ENCODE measurements at regions not wholly inside any gene's neighbourhood (a gene's known extent, or its start where the extent isn't known, plus 50 kb on each side); places are given as distances from the start of the nearest gene placed in this dataset.

DNA sequence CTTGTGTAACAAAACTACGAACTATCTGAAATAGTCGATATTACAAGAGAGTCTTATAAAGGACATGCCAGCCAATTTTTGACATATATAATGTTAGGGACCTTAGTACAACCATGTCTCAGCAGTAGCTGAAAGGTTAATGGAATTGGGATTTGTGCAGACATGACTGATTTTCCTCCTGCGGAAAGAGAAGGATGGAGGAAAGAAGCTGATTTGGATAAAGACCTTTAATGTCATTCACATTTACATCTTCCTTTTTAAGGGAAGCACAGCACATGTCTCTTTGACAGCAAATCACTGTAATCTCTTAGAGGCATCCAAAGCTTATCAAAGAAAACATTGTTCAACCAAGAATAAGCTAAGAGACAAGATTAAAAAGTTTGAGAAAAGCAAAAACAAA, 1976.2 kb upstream of the IGFBP7 start:
- DNase-seq: no peak

DNA sequence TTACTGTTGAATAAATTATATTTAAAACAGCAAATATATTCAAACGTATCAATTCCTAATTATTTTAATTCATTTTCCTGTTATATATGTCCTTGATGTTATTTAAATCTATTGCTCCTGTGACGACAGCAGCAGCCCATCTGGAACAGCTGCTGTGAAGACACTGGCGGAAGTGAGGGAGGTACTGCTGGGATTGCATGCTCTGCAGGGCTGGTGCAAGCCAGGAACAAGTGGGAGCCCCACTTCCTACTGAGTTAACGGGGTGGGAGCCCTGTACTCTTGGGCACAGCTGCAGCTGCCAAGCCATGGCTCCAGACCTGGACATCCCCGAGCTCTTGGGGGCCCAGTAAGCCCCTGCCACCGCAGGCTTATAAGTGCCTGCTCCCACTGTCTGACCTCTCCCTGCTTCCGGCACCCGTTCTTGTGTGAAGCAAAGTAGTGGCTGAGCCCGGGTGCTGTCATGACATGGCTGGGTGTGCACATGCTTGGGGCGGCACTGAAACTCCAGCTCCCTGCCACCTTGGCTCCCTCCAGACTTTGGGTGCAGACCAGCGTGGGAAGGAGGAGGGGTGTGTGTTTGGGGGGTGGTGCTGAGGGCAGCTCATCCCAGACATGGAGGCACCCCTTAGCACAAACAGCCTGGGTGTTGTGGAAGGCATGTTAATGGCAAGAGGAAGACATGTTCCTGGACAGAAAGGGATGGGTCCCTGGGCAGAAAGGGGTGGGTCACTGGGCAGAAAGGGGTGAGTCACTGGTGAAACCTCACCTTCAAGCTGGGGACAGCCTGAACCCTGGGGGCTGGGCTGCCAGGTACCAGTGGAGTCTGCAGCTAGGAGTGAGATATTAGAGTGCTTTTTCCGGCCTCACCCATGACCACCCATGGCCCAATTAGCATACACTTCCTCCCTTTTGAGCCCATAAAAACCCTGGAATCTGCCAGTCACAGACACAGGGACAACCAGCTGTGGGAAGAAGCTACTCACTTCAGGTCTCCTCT, 1981.3 kb upstream of the IGFBP7 start:
- no peak for DNase-seq

DNA sequence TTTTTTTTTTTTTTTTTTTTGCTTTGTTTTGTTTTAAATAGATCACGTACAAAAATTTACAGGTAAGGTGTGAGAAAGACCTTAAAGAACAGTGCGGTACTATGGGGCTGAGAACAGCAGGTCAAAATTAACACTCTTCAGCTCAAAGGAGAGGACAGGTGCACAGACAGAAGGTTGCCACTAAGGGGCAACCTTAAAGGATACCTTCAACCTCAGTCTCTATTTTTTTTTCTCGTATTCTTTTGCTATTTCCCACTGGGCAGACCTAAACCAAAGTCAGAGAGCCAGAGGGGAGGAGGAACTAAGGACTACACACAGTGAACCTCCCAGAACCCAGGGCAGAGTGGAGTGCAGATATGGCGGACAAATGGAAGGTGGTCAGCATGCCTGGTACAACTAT, 1984.3 kb upstream of the IGFBP7 start:
- no peak for DNase-seq

DNA sequence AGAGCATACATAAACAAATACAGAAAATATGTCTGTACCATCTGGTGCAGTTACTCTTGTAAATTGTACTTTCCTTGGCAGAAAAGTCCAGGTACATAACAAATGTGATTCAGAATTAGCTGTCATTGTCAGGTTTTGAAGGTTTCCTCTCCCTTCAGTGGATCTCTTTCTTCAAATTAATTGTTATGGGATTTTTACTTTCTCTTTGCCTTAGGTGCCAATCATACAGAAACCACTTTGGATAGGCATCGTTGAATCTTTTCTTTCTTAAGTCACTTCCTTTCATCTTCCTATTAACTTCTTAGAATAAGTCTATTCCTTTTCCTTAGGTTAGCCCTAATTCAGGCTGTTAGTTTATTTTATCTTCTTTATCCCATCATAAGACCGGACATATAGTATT, 1992.1 kb upstream of the IGFBP7 start:
- DNase-seq: no peak

DNA sequence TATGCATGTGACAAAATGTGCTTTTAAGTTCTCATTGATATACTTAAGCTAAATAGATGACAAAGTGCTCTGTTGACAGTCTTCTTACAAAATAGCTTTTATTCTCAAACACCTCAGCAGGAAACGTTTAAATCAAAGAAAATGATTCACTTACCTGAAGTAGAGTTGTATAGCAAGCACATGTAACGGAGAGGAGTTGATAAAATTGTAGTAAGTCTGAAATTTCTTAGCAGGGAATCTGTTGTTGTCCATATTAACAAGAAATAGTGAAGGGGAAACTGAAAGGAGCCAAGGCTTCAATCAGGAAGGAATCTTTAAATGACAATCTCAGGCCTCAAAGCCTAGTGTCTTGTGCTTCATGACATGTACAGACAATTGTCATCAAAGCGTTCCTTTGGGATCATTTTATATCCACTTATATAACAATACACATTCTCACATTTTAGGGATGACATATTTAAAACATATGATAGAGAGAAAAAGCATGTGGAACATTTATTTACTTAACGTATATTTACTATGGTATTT, 2010.2 kb upstream of the IGFBP7 start:
- DNase-seq: no peak

DNA sequence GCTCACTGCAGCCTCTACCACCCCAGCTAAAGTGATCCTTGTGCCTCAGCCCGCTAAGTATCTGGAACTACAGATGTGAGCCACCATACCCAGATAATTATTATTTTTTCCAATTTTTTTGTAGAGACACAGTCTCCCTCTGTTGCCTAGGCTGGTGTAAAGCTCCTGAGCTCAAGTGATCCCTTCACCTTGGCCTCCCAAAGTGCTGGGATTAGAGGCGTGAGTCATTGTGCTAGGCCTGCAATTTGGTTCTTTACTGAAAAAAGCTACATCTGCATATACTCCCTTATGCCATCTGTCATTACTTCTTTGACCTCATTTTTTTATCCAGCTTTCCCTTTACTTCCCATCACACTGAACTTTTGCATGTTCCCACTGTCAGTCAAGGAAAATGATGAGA, 2012.4 kb upstream of the IGFBP7 start:
- no peak for DNase-seq

DNA sequence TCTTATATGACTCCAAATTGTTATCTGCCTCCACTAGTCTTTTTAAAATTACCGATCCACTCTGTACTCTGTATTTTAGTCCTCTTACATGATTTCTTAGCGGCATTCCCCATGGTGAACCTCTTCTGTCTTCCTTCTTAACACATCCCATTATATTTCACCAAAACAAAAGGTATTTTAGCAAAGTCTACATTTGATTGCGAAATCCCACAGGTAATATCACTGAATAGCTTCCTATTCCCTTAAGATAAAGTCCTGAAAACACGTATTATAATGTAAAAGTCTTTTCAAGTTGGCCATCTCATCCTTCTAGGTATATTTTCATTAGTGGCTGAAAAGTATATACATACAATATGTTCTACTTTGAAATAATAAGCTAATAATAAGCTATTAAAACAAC, 2016.0 kb upstream of the IGFBP7 start:
- DNase-seq: no peak

DNA sequence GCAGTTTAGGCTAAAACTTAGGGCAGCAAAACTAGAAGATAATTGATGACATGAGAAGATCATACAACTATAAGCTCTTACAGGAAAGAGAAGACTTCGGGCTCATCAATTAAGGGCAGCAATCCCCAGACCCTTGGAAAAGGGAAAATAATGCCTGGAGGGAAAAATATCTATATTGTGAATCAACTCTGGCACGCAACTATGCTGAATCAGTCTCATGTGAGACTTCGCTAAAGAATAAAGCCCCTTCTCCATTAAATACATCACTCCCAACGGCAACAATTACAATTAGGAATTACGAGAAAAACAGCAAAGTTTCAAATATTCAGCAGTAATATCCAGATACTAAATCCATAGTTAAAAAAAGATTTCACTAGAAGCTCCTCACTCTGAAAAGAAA, 2016.8 kb upstream of the IGFBP7 start:
- no peak for DNase-seq

DNA sequence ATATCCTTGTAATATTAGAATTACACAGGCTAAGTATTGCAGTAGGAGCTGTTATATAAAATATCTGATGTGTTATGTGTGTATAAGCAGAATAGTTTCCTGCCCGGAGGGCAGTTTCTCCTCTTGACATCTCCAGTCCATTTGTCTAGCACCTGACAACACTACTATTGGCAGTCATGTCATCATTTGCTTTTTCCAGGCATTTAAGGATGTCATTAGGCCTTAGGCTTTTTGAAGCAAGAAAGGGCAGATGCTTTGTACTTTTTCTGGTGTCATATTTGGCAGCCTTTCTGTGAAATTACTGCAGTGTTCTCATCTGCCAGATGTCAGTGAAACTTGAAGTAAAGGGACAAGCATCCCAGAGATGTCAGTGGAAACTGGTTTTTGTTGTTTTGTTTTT, 2017.6 kb upstream of the IGFBP7 start:
- no peak for DNase-seq

DNA sequence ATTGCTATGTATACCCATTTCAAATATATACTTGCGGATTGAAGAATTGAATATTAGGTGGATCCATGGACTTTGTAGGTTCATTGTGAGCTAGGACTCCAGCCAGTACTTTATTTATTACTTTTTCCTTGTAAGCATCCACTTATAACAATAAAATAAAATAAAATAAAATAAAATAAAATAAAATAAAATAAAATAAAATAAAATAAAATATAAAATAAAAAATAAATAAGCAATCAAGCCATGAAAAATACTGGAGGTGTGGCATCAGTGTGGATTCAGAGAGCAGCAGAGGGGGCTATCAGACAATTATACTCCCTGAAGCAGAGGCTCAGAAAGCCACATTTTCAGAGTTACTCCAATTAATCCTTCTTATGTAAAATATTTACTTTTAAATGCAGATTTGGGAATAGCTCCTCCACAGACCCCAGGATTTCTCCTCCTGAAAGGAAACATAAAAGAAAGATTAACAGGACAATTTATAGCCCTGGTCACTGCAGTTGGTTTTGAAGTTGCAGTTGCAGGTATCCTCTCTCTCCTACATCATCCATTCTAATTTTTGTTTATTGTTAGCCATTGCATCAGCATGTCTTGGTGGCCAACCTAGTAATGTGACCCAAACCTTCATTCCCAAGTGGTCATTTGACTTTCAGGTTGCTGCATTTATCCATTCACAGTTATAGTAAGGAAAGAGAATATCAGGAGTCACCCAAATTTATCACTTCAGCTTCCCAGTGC, 2025.2 kb upstream of the IGFBP7 start:
- no peak for DNase-seq

DNA sequence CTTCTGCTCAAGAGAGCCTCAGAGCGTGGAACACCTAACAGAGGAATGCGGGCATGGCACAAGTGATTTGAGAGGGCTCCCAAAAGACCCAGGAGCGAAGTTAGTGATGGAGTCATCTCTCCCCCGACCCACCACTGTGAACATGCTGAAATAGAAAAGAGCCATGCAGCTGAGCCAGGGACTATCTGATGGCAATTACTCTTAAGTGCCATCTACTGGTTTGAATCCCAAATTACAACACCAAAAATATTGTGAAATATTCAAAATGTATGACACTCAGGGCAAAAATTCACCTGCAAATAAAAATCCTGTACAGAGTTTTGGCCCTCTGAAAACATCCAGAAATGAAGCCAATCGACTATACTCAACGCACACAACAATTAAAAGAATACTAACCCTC, 2038.9 kb upstream of the ADGRL3 start:
- no peak for DNase-seq

DNA sequence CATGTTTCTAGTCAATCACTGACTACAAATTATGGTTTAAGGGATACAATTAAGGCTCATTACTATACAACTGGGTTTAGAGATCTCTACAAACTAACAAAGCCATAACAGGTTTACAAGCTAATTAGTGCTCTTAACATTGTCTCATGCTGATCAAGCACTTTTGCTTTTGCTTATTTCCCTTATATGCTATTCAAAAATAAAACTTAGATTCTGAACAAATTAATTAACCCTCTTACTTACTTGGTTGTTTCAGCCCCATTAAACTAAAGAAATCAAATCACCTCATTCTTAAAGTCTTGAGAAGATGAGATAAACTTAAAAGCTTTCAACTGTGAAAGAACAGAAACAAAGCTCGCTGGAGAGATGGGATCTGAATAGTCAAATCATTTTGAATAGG, 2024.5 kb upstream of the ADGRL3 start:
- DNase-seq: no peak

DNA sequence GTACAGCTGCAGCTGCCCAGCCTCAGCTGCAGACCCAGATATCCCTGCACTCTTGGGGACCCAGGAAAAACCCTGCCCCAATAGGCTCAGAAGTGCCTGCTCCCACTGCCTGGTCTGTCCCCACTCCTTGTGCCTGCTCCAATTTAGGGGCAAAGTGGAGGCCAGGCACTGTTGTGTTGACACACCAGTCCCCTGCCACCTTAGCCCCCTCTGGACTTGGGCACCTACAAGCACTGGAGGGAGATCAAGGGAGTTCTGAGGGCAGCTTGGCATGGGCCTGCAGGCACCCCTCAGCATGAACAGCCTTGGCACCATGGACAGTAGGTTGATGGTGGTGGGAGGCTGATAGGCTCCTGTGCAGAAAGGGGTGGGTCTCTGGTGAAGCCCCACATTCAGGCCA, 2020.8 kb upstream of the ADGRL3 start:
- DNase-seq: no peak

DNA sequence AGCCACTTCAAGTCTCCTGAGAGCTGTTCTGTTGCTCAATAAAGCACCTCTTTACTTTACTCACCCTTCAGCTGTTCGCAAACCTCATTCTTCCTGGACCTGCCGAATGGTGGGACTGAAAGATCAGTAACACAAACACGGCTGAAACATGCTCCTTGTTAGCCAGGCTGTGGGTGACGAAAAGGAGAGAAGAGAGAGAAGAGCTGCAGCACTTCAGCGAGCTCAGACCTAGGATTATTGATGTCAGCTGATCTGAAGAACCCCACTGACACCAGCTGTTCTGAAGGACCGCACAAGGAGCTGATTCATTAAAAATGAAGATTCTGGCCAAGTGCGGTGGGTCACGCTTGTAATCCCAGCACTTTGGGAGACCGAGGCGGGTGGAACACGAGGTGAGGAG, 2020.0 kb upstream of the ADGRL3 start:
- no peak for DNase-seq

DNA sequence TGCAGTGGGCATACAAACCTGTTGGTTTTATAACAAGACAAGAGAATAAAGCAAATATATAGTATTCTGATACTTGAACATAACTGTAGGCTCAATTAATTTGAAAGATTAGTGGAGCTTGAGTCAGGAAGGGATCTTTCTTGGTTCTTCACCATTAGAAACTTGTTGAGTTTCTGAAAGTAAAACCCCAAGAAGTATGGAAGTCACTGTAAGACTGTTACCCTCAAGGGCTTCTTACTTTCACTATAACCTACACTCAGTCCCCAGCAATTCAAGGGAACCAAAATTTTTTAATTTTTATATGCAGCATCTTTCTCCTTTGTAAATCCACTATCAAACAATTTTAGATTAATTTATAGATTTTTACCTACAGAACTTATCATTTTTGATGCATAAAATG, 2019.2 kb upstream of the ADGRL3 start:
- DNase-seq: no peak

DNA sequence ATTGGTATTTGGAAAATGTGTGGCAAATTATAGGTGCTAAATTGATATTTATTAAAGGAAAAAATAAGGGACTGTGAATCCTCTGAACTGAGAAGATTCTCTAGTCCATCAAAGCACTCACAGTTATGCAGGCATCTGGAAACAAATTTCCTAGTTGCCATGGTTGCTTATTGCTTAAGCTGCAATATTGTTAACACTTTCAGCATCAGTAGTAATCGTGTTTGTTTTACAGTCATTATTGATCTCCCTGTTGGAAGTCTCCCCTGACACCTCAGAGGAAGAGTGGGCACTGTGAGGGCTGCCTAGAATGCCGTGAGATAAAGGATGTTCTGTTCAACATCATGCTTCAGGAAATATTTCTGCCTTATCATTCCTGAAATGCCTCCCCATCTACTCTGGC, 2004.3 kb upstream of the ADGRL3 start:
- no peak for DNase-seq

DNA sequence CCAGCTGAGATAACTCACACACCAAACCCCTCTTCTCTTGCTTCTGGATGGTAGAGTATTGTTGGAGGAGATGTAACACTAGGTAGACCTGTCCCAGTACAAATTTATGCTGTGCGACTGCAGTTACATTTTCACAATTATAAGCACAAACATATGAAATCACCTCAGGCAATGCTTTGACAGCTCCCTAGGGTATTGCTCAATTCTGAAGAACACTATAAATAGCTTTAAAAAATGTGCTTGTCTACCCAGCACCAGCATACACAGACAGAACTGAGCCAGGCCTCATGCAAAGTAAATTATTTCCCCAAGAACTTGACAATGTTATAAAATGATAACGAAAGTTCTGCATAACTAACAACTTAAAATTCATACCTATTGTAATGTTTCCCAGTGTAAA, 1999.1 kb upstream of the ADGRL3 start:
- DNase-seq: no peak

DNA sequence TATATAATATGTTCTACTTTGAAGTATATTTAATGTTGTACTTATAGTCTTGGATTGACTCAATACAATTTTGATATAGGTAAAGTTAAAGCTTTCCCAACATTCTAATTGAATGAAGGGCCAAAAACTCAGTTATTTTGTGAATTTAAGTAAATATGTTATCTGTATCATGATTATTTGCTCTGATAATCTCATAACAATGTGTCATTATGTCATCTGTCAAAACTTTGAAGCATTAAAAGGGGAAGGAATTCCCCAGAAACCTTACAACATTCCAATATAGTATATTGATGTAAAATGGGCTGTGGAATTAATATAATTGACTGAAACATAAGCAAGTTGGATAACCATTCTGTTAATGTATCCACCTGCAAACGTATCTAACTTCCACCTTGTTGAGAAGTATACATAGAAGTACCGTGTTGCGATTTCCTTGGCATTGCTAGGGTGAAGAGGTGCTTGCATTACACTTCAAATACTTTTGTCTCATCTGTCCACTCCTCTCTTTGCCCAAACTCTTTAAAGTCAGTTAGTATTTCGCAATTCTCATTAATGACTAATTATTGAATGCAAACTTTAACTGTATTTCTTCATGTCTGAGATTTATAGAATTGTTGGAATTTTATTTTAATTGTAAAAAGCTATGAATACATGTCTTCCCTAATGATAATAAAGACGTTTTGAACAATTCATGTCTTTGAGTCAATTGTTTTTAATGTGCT, 1982.1 kb upstream of the ADGRL3 start:
- no peak for DNase-seq

DNA sequence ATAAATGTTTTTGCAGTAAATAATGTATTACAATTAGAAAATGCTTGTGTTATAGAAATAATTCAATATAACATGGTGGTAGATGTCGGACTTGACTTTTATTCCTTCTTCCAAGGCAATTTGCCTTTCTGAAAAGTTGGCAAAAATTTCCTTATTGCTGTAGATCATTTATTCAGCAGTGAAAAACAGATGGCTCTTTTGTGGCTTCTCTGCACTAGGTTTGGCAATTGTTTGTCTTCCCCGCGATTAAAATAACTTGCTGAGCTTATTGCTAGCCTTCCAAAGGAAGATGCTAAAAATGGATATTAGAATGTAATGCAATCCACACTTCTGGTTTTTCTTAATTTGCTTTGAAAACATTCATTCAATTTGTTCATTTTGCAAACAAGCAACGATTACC, 1977.9 kb upstream of the ADGRL3 start:
- DNase-seq: no peak

DNA sequence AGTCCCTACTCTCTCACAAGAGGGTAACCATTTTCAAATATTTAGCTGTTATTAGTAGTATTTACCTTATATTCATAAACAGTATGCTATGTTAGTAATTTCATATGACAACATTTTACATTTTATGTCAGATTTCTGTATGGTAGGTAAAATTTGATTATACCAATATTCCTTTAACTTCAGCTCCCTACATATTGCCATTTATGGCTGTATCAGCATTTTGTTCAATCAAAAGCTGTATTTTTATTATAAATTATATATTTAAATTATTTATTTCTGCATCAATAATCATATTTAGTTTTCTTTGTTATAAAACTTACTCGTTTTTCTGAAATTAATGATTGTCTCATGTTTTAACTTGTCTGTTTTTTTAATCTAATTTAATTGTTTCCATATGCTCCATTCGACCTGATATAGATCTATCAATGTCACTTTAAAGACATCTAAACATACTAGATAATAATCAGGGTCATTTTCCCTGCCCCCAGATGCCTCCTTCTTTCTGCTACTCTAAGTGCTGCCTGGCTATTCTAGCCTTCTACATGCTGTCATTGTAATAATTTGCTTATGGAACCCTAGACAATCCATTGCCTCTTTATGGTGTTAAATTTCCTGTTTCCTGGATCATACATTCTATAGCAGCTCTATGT, 1976.7 kb upstream of the ADGRL3 start:
- DNase-seq: no peak

DNA sequence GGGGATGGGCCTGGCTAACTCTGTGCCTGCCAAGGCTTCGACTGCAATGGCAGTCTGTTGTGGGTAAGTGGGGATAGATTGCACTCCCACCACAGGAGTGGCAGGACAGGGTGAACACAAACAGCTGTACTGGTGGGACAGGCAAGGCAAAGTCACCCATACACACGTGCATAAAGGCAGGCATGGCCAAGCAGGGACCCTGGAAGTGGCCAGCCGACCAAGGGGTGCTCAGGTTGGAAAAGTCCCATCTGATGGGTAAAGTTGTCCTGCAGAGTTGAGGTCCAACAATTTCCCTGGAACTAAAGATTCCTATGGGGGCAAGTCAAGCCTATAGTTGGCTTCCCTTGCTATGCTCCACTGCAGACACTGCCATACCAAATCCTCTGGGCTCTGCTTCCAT, 1961.9 kb upstream of the ADGRL3 start:
- no peak for DNase-seq

DNA sequence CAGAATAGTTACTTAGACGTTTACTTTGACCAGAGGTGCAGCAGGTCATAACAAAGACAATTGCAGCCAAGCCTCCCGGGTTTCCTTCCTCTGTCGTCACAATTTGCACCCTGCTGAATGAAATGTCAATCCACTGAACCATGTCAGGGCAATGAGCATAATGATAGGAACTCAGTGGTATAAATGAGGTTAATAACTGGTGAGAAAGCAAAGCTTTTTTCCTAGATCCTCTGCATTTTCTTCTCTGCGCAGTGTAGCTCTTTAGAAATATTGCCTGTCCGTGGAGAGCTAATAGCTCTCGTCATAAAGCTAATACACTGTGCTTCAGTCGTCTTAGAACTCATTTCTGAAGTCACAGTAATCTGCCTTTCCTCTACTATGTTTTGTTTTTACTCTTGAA, 1960.1 kb upstream of the ADGRL3 start:
- DNase-seq: no peak

DNA sequence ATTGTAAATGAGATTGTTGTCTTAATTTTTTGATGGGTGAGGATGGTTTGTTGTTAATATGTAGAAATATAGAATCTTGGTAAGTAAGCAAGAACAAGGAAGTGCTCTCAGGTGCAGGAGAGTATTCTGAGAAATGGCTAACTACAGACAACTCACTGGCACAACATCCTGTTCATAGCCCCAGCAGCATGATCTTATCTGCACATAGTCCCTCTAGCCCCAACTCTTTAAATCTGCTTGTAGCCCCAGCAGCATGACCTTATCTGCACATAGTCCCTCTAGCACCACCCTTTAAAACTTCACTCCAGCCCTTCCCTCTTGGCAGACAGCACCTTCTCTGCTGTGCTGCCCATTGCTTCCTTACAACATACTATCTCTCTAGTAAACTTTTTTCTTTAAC, 1957.1 kb upstream of the ADGRL3 start:
- no peak for DNase-seq

Measured in activated CD4-positive, alpha-beta T cell treated with anti-CD3 and anti-CD28 coated beads, Interleukin-2, Interleukin-6, amounts not matched to agents 100 ng/mL and 50 ng/mL, durations not matched to agents 16 hours and 8 hours (primary cell).